ENCODE measurements at regions not wholly inside any gene's neighbourhood (a gene's known extent, or its start where the extent isn't known, plus 50 kb on each side); places are given as distances from the start of the nearest gene placed in this dataset.
A peak's percentile ranks its signal among the peaks of the same experiment; 100 is the strongest.
"Not testable (repeated sequence)": the region's sequence is repeated elsewhere in the genome, so short reads cannot be mapped to it uniquely, and the experiment has no call there.

GRCh38 chrX:40853004-40853815, 117.9 kb upstream of the MED14 start:
- DNase-seq (ENCODE audit: low spot score): no peak

DNA sequence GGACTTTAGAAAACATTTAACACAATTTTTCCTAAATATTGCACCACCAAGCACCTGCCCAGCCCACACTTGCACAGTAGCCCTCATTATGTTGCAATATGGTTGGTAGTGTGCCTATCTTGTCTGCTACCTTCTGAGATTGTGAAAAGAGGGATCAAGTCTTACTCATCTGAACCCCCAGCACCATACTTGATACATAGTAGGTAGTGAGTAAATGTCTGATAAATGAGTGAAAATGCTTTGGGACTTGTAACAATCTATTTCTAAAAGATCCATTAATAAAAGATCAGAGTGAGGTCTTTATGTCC, 118.4 kb upstream of the MED14 start:
- DNase-seq (ENCODE audit: low spot score): no peak

- DNase-seq (ENCODE audit: low spot score): no peak
Measured at GRCh38 chrX:40854242-40854641, 118.9 kb upstream of the MED14 start.

GRCh38 chrX:40855411-40855810, 120.1 kb upstream of the MED14 start:
- no peak for DNase-seq (ENCODE audit: low spot score)

GRCh38 chrX:40855932-40856515, 120.7 kb upstream of the MED14 start:
- DNase-seq (ENCODE audit: low spot score): no peak

DNA sequence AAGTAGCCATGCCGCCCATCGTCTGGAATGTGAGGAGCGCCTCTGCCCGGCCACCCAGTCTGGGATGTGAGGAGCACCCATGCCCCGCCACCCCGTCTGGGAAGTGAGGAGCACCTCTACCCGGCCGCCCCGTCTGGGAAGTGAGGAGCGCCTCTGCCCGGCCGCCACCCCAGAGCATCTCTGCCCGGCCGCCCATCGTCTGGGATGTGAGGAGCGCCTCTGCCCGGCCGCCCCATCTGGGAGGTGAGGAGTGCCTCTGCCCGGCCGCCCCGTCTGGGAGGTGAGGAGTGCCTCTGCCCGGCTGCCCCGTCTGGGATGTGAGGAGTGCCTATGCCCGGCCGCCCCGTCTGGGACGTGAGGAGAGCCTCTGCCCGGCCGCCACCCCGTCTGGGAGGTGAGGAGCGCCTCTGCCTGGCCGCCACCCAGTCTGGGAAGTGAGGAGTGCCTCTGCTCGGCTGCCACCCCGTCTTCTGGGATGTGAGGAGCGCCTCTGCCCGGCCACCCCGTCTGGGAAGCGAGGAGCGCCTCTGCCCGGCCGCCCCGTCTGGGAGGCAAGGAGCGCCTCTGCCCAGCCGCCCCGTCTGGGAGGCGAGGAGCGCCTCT, 126.7 kb upstream of the MED14 start:
- DNase-seq (ENCODE audit: low spot score): not testable (repeated sequence)

DNA sequence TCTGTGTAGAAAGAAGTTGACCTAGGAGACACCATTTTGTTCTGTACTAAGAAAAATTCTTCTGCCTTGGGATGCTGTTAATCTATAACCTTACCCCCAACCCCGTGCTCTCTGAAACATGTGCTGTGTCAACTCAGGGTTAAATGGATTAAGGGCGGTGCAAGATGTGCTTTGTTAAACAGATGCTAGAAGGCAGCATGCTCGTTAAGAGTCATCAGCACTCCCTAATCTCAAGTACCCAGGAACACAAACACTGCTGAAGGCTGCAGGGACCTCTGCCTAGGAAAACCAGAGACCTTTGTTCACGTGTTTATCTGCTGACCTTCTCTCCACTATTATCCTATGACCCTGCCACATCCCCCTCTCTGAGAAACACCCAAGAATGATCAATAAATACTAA, 127.9 kb upstream of the MED14 start:
- not testable (repeated sequence) for DNase-seq (ENCODE audit: low spot score)

GRCh38 chrX:40863671-40864070, 128.3 kb upstream of the MED14 start:
- DNase-seq (ENCODE audit: low spot score): no peak

DNA sequence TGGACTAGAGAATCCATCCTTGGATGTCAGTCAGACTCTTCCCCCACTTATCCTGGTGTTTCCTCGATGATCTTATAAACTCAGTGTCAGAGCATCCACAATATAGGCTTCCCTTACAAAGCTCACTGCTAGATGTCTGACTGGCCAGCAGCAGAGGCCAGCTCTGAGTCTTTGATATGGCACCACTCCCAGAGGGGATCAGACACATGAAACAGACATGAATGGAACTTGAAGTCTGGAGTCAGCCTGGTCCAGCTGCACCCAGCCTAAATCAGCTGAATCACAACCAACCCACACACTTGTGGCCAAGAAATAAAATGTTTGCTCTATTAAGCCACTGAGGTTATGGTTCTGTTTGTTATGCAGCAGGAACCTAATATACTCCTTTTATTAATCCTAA, 129.6 kb upstream of the MED14 start:
- no peak for DNase-seq (ENCODE audit: low spot score)

DNA sequence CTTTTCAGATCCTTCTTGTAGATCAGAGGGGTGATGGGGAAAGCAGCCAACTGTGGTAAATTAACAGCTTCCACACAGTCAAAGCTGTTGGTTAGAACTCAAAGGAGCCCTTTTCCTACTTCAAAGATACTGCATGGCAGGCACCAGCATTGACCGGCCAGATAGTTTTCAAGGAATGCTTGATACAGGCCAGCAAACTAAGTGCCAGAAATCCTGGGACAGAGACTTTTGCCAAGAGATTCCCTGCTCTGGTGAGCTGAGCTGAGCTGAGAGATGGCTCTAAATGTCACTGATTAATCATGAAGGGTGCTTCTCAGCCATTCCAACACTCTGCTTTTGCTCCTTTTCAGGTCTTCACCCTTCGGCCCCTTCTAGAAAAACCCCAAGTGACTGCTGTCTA, 131.6 kb upstream of the MED14 start:
- DNase-seq (ENCODE audit: low spot score): no peak

DNA sequence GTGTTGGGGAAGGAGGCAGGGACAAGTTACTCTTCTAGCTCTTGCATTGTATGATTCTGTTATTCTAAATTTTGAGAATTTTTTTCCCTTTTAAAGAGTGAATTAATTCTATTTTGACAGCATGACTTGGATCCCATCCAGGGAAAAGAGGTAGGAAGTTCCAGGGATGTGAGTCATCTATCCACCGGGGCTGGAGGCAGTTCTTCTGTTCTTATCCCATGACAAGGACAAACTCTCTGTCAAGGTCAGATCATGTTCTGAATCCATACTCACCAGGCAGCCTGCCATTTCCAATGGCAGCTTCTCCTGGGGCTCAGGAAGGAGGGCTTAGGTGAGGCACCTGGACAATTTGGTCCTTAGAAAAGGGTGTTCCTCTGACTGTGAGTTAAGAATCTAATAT, 132.0 kb upstream of the MED14 start:
- no peak for DNase-seq (ENCODE audit: low spot score)

- DNase-seq (ENCODE audit: low spot score): no peak
Measured at GRCh38 chrX:40868868-40869267, 133.5 kb upstream of the MED14 start.

DNA sequence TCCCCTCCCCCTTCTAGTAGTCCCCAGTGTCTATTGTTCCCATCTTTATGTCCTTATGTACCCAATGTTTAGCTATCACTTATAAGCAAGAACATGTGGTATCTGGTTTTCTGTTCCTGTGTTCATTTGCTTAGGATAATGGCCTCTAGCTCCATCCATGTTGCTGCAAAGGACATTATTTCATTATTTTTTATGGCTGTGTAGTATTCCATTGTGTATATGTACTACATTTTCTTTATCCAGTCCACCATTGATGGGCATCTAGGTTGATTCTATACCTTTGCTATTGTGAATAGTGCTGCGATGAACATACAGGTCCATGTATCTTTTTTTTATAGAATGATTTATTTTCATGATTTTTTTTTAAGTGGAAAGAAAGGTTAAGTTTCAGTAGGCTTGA, 135.6 kb upstream of the MED14 start:
- DNase-seq (ENCODE audit: low spot score): not testable (repeated sequence)

DNA sequence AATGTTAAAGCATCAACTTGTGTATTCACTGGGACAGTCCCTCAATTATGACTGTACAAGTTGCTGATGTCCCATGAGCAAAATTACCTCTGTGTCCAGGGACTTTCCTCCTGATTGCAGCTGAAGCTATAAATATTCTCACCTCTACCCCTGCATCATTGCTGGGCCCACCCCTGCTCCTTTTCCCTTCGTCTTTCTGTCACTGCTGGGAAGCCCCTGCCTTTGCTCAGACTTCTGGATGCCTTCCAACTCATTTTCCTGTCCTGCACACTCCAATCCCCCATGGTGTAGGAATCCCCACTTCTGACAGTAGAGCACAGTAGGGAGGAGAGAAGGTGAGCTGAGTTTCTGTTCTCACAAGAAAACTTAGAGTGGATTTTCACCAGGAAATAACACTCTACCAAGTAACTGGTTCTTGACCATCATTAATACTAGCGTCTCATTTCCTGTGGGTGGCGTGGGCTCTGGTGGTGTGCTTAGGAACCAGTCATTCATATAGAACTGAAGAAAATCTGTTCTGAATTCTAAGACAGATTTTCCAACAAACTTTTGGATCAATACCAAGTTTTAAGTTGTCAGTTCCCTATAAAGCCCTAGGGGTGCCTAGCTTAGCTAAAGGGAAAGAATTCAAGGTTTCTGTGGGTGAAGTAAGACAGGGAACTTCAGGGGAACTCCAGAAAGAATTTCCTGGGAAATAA, 136.2 kb upstream of the MED14 start:
- DNase-seq (ENCODE audit: low spot score): no peak

DNA sequence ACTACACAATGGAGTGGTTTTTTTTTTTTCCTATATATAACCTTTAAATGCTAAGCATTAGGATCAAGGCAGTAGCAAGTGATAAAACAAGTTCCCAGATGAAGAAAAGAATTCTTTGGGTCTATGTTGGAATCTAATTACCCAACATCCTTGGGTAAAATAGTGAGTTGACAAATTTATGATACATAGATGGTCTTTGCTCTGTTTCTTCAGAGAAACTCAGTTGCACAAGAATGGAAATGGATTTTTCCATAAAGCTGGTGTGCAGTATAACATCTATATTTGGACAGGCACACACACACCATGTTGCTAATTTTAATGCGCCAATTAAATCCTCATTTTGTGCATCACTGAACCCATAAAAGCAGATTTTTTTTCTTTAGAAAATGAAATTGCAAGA, 137.0 kb upstream of the MED14 start:
- DNase-seq (ENCODE audit: low spot score): no peak

DNA sequence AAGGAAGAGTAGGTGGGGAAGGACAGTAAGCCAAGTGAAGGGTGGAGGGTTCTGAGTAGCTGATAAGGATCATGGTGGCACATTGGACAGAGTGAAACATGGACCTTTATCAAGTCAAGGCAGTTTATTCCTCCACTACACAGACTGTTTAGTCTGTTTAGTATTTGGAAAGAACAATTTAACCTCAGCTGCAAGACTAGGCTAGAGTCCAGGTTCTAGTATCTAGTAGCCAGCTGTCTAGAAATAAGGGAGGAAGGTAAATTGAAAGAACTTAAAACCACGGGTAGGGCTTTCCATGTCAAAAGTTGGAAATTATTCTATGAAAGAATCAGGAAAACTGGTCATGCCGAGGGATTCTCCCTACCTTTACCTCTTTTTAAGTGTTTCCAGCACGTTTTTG, 140.1 kb upstream of the MED14 start:
- no peak for DNase-seq (ENCODE audit: low spot score)

- no peak for DNase-seq (ENCODE audit: low spot score)
Measured at GRCh38 chrX:40877887-40878286, 142.5 kb upstream of the MED14 start.

DNA sequence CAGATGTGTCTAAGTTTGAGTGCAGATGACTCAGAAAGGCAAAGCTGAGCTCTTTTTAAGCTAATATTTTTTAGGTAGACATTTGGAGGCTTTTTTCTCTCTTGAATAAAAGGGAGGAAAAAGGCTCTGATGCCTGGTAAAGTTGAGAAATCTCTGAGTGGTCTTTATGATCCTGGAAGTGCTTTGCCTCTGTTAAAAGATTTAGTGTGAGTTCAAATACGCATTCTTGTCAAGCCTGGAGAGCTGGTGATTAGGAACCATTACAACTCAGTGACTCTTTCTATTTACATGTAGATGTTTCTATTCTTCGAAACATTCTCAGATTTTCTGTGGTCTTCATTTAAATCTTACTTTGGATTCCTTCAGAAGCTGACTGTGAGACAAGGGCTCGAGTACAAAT, 143.4 kb upstream of the MED14 start:
- peak; percentile 15 for DNase-seq (ENCODE audit: low spot score)

- not testable (repeated sequence) for DNase-seq (ENCODE audit: low spot score)
Measured at GRCh38 chrX:40879172-40879571, 143.8 kb upstream of the MED14 start.

DNA sequence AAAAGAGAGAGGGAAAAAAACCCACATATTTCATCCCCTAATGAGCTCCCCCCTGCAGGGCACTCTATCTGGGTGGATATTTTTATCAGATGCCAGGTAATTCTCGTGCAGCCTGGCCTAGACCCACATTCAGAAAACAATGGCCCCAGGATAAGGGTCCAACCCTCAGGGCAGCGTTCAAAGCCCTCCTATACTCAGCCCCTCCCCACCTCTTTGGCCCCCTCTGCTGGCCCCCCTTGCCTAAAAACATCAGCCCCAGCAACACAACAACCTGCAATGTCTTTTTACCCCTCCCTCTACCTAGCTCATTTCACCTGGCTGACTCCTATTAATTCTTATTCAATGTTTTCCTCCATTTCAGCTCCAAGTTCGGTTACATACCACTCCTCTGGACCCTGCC, 145.4 kb upstream of the MED14 start:
- DNase-seq (ENCODE audit: low spot score): no peak

DNA sequence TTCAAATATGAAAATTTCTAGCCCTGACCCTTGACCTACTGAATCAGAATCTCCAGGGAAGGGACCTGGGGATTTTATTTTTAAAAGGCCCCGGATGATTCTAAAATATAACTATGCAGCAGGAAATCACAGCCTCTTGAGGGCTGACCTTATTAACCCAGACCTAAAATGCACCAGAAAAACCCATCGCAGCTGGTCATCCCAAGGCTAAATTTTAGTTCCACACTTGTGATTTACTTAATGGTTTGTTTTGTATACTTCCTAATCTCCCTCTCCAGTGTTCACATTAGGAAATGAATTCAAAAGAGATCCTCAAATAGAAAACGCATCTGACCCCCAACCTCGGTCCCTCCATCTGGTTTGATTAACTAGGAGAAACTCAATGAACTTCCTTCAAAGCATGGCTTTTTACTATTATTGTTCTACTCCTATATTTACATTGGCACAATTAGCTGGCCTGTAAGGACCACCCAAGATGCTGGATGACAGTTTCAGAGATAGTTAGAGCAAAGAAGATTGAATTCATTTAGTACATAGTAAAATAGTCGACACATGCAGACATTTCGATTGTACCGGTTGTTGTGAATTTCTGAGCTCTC, 147.8 kb upstream of the MED14 start:
- no peak for DNase-seq (ENCODE audit: low spot score)

- no peak for DNase-seq (ENCODE audit: low spot score)
Measured at GRCh38 chrX:40885989-40886388, 150.6 kb upstream of the MED14 start.

GRCh38 chrX:40887476-40887875, 152.1 kb upstream of the MED14 start:
- DNase-seq (ENCODE audit: low spot score): no peak
